ENCODE measurements at regions not wholly inside any gene's neighbourhood (a gene's known extent, or its start where the extent isn't known, plus 50 kb on each side); places are given as distances from the start of the nearest gene placed in this dataset.
"Not testable (repeated sequence)": the region's sequence is repeated elsewhere in the genome, so short reads cannot be mapped to it uniquely, and the experiment has no call there.

- no peak for DNase-seq
These were observed 128.1 kb upstream of the HPF1 start for GRCh38 chr4:169885893-169886292.

DNA sequence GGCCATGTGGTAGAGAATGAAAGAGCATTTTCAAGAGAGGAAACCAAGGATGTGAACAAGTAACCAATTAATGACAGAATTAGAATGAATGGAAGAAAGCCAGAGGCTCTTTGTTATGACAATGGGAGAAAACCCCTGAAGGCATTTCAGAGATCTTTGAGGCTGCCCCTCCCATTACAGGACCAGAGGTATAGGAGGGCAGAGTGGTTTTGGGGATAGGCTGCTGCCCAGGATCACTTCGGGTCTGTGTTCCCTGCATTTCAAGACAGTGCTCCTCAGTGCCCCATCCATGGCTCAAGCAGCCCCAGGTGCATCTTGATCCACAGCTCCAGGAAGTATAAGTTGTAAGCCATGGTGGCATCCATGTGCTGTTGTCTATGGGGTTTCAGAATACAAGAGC, 124.0 kb upstream of the HPF1 start:
- no peak for DNase-seq

GRCh38 chr4:169870507-169870906, 112.8 kb upstream of the HPF1 start:
- no peak for DNase-seq

GRCh38 chr4:169869490-169869889, 111.7 kb upstream of the HPF1 start:
- no peak for DNase-seq

- DNase-seq: no peak
These were observed 103.8 kb upstream of the HPF1 start for GRCh38 chr4:169861593-169861992.

GRCh38 chr4:169859366-169860216, 101.8 kb upstream of the HPF1 start:
- no peak for DNase-seq

- DNase-seq: no peak
These were observed 96.3 kb upstream of the HPF1 start for GRCh38 chr4:169854090-169854489.

- DNase-seq: no peak
These were observed 94.7 kb upstream of the HPF1 start for GRCh38 chr4:169852481-169852880.

DNA sequence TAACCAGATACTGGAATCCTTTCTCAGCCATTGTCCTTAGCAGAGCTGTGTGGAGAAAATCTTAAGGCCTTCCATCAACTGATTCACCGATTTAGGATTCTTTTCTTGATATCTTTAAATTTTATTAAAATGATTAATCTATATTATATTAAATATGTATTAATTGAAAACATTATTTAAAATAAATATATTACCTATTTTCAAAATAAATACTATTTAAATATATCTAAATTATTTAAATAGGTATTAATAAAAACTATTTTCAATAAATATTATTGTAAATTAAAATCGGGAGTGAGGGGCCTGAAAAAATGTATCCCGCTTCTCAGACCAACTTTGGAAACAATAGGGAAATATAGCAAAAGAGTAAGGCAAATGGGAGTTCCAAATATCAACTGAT, 94.0 kb upstream of the HPF1 start:
- DNase-seq: no peak

GRCh38 chr4:169849456-169849855, 91.7 kb upstream of the HPF1 start:
- no peak for DNase-seq

DNA sequence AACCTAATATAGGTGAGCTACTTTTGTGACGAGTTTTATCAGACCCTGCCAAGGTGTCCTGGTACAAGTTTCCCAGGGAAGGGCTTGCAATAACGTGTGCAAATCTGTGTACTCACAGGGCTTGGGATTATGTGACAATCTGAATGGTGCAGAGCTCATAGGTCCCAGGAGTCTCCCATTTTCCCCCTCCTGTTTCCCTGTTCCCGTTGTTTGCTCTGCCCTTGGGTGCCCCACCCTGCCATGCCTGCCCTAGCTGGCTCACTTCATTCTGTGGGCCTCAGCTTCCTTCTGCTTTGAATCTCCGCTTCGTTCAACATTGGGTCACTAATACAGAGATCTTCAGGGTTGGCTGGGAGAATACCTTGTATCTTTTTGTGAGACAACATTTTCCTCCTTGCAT, 90.3 kb upstream of the HPF1 start:
- DNase-seq: no peak

DNA sequence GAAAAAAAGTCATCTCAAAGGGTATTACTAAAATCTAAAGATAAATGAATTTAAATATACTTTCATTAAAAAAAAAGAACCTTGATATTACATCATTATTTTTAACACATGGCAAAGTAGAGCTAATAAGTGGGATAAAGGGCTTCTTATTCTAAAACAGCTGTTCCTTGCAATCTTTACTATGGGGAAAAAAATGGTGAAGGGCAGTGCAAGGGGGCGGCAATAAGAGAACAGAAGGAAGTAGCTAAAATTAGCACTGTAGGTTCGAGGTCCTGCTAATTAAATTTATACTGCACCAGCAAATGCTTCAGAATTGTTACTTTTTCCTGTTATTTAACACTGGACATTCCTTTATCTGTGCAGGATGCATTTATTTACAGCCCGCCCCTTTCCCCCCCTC, 89.4 kb upstream of the HPF1 start:
- DNase-seq: no peak

DNA sequence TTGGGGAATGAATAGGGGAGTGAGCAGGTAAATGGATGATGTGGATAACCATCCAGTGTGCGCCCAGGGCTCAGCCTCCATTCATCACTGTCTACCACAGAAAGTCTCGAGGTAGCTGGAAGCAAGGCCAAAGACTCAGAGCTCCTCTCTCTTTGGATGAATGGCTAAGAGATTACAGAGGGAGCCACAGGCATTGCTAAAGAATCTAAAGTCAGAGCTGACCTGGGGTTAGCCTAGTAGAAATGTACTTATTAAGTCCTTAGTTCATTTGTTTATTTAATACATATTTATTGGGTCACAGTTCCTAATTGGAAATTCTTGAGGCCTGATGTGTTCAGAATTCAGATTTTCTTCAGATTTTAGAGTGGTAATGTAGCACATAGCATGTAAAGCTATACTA, 88.7 kb upstream of the HPF1 start:
- no peak for DNase-seq

- DNase-seq: no peak
These were observed 84.0 kb upstream of the HPF1 start for GRCh38 chr4:169841776-169842175.

DNA sequence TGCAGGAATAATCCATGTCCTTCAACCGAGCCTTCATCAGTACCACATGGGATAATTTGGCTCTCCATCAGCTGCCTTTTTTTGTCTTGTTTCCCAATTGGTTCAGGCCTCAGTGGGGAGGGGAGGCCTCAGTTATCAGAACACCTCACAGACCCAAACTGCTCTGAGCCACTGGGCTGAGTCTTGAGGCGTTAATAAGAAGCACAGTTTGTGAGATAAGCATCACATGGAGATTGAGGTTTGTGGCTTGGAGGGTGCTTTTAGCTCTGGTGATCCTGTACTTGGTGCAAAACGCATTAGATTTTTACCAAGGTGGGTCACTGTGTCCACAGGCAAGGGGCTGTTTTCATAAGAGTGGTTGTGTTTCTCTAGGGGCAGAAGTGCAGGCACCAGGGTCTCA, 82.8 kb upstream of the HPF1 start:
- DNase-seq: no peak

GRCh38 chr4:169828329-169828728, 70.6 kb upstream of the HPF1 start:
- DNase-seq: not testable (repeated sequence)

DNA sequence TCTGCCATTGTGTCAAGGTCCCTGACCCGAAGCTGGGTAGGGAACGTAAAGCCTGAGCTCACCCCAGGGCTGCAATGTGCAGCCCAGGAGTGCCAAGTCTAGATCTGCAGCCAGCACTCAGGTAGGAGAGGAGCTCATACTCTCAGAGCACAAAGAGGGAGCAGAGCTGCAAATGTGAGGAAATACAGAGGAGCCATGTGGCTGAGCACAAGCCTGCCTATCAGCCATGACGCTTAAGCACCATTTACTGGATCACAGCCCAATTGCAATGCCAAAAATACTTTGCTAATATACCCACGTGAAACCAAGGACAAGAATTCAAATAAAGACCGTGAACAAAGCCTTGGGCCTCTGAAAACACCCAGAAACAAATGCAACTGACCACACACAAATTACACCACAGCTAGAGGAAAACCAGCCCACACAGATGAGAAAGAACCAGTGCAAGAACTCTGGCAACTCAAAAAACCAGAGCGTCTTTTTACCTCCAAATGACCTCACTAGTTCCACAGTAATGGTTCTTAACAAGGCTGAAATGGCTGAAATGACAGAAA, 69.0 kb upstream of the HPF1 start:
- no peak for DNase-seq

GRCh38 chr4:169823685-169824084, 65.9 kb upstream of the HPF1 start:
- DNase-seq: peak; percentile 66 to 79

DNA sequence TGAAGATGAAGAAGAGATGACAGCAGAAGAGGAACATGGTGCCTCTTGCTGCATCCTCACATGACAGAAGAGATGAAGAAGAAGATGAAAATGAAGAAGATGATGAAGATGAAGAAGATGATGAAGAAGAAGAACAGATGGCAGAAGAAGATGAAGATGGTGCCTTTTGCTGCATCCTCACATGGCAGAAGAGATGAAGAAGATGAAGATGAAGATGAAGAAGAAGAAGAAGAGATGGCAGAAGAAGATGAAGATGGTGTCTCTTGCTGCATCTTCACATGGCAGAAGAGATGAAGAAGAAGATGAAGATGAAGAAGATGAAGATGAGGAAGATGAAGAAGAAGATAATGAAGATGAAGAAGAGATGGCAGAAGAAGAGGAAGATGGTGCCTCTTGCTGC, 63.7 kb upstream of the HPF1 start:
- no peak for DNase-seq

GRCh38 chr4:169818063-169818679, 60.4 kb upstream of the HPF1 start:
- peak; percentile 77 to 81 for DNase-seq

- DNase-seq: no peak
These were observed 57.9 kb upstream of the HPF1 start for GRCh38 chr4:169815606-169816005.

GRCh38 chr4:169811476-169811875, 53.7 kb upstream of the HPF1 start:
- no peak for DNase-seq

DNA sequence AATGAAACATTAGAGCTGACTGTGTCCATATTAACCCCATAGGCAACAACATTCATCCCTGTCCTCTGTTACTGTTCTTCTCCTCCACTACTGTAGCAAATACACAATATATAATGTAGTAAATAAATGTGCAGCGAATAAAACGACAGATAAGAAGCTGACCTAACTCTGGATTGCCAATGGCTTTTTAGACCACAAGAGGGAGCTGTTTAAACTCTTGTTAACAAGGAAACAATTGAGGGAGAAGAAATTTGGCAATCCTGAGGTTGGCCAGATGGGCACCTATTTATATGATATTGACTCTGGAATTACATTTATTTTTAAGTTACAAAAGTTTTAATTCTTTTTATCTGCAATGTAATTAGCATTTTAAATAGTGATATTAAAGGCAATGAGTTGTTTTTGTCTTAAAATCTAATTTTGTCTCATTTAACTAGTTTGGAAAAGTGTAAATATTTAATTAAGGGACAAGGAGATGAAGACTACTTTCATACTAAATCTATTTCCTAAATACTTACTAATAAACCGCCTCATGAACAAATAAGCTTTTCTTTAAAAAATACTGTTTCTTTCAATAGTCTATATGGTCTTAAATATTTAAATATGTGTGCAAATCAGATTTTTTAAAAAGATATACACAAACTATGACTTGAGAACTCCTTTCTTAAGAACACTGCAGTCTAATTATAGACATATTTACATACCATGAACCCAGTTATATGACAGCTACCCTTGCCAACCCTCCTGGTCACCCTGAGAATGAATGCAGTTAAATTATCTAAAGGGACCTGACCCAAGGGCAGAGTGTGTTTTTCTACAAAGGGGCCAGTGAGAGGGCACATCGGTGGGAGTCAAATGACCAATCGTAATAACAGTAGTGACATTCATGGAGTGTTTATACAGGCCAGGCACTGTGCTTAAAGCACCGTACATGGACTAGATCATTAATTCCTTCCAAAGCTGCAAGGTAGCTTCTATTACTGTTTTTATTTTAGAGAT, 52.9 kb upstream of the HPF1 start:
- DNase-seq: peak; percentile 82 to 90

Measured in Kasumi-1 (cell line).